ENCODE measurements at regions not wholly inside any gene's neighbourhood (a gene's known extent, or its start where the extent isn't known, plus 50 kb on each side); places are given as distances from the start of the nearest gene placed in this dataset.

DNA sequence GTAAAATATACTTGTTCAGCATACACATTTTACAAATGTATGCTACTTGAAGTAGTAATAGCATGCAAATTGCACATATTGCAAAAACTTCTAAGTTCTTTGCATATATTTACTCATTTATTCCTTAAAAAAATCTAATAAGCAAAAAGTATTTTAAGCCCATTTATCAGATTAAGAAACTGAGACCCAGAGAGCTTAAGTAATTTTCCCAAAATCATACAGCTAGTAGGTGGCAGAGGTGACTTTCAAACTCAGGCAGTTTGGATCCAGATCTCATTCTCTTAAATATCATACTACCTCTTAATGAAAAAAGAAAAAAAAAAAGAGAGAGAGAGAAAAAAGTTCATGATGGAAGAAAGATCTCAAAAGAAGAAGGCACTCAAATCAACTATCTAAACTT is 157.9 kb downstream of the RPS12 start:
- no peak for DNase-seq

GRCh38 chr6:132972971-132973370 is 158.6 kb downstream of the RPS12 start:
- no peak for DNase-seq

GRCh38 chr6:132973514-132973993 is 159.2 kb downstream of the RPS12 start:
- no peak for DNase-seq

GRCh38 chr6:132974122-132974521 is 159.8 kb downstream of the RPS12 start:
- DNase-seq = no peak

GRCh38 chr6:132977413-132977812 is 163.0 kb downstream of the RPS12 start:
- DNase-seq = no peak

DNA sequence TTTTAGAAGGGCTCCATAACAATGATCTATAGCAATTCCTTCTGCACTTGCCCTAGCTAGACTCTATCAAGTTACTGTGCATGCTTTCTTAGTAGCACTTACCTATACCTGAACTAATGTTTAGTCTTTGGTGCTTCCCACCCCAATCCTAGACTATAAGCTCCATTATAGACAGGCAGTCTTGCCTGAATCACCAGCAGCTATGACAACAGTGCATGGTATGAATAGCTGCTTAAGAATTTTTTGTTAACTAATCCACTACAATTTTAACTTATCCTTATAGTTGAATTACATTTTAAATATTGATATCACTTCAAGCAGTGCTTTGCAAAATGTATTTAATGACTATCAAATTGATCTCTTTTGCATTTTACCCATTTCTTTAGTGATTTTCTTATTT is 164.3 kb downstream of the RPS12 start:
- no peak for DNase-seq

GRCh38 chr6:132993738-132994137 is 179.4 kb downstream of the RPS12 start:
- no peak for DNase-seq

GRCh38 chr6:132995009-132995408 is 180.6 kb downstream of the RPS12 start:
- DNase-seq = no peak

- peak in 24 of 56 donors; percentile 1 to 37 (median 8) for DNase-seq
These were observed 181.1 kb downstream of the RPS12 start for GRCh38 chr6:132995432-132995831.

GRCh38 chr6:132998418-132998817 is 184.0 kb downstream of the RPS12 start:
- no peak for DNase-seq

DNA sequence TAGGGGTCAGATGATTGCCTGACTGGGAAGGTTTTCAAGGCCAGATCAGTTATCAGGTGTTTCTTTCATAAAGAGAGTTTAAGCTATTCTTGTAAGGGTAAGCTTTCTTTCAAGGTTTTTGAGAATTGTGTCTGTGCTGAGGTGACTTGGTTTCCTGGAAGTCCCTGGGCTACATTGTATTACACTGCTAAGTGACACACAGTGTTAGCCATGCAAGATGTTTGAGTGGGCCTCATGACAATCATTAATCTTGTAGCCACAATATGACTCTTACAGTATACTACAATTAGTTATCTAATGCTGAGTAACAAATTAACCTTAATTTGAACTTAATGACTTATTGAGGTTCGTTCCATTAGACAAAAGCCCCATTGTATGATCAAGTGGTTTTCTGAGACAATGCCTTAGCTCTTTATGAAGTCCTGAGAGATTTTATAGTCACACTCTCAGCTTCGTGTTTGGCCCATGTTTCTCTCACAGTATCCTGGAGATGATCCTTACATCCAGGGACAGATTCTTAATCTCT is 186.7 kb downstream of the RPS12 start:
- DNase-seq = no peak

DNA sequence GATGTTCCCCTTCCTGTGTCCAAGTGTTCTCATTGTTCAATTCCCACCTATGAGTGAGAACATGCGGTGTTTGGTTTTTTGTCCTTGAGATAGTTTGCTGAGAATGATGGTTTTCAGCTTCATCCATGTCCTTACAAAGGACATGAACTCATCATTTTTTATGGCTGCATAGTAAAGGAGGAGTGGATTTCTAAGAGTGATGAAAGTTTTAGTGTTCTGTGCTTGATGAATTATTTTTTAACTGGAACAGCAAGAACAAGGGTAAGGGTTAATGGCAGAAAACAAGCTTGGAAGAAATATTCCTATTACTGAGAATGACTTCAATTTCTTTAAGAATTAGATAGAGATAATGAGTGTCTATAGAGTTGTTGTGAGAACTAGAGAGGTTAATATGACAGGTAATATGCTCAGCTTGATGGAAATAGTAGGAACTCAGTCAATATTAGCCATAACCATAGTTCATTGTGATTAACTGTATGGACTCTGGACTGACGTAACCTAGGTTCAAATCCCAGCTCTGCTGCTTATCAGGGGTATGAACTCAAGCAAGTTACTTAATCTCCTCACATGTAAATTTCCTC is 190.0 kb downstream of the RPS12 start:
- DNase-seq = no peak

- DNase-seq = no peak
These were observed 198.4 kb downstream of the RPS12 start for GRCh38 chr6:133012774-133013173.

- DNase-seq = no peak
These were observed 202.3 kb downstream of the RPS12 start for GRCh38 chr6:133016631-133017030.

- no peak for DNase-seq
These were observed 203.2 kb downstream of the RPS12 start for GRCh38 chr6:133017581-133017980.

GRCh38 chr6:133026705-133027104 is 212.3 kb downstream of the RPS12 start:
- DNase-seq = no peak

- no peak for DNase-seq
These were observed 207.9 kb upstream of the EYA4 start for GRCh38 chr6:133033263-133033662.

GRCh38 chr6:133034509-133035206 is 206.5 kb upstream of the EYA4 start:
- DNase-seq = no peak

GRCh38 chr6:133040094-133040802 is 200.9 kb upstream of the EYA4 start:
- peak in 7 of 56 donors; percentile 2 to 28 (median 13) for DNase-seq

DNA sequence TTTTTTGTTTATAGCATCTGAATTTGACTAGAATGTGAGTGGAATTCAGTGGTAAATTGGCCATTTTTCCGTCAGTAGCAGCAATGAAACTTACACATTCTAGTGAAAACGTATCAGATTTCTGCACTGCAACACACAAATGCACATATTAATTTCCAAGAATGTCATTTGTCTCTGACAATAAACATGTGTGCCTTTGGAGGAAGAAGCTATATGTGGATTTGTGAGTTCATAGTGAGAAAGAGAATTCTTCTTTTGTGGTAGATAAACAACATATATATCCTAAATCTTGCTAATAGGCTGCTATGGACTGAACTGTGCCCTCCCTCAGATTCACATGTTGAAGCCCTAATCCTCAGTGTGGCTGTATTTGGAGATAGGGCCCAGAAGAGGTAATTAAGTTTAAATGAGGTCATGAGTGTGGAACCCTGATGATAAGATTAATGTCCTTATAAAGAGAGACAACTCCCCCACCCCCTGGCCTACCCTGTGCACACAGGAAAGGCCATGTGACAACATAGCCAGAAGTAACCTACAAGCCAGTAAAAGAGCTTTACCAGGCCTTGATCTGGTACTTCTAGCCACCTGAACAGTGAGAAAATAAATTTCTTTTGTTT is 200.2 kb upstream of the EYA4 start:
- no peak for DNase-seq

GRCh38 chr6:133042550-133043120 is 198.5 kb upstream of the EYA4 start:
- no peak for DNase-seq

GRCh38 chr6:133046576-133046975 is 194.6 kb upstream of the EYA4 start:
- DNase-seq = no peak
